ENCODE measurements at regions not wholly inside any gene's neighbourhood (a gene's known extent, or its start where the extent isn't known, plus 50 kb on each side); places are given as distances from the start of the nearest gene placed in this dataset.

GRCh38 chr9:107548298-107549142 is 59.0 kb upstream of the KLF4 start:
- H3K4me2 ChIP-seq (ENCODE audit: low read length), result peak overlapping the region; percentile 73
- H2AFZ ChIP-seq (ENCODE audit: low read length), result peak overlapping the region; percentile 66
- peaks cover 4% of the 10 kb centered on the region for H3F3A ChIP-seq (ENCODE audit: low read length, unreplicated experiment)
- H3K4me3 ChIP-seq (ENCODE audit: low read length), result peak overlapping the region; percentile 45; the same call in 1 of the 2 replicates
- peak overlapping the region; percentile 45 for H3K9ac ChIP-seq (ENCODE audit: low read length)
- H3K9me3 ChIP-seq (ENCODE audit: low read length), result no peaks in the 10 kb centered on the region
- peaks cover 19% of the 10 kb centered on the region for H3K4me1 ChIP-seq (ENCODE audit: insufficient read depth, low read length)
- peak overlapping the region; percentile 92 for H3K27ac ChIP-seq (ENCODE audit: low read length)
- POLR2A ChIA-PET (ENCODE audit: unreplicated experiment), result no interaction called here
- no peak for TF ChIP-seq EZH2phosphoT487 (IDR thresholded peaks at IDR 0.05; ENCODE audit: borderline replicate concordance, low read length)
- CTCF ChIA-PET, result no interaction called here
- ATAC-seq (peak; percentile 87), DNase-seq (peak; percentile 89)
- no peaks in the 10 kb centered on the region for H3K79me2 ChIP-seq (ENCODE audit: low read length)
- H3K27me3 ChIP-seq (ENCODE audit: low read length), result no peaks in the 10 kb centered on the region
- H3K9me2 ChIP-seq (replicated peaks; ENCODE audit: low read length), result no peaks in the 10 kb centered on the region
- BruUV-seq (replicated peaks), result TSS peak; percentile 98
- no peaks in the 10 kb centered on the region for H4K20me1 ChIP-seq (ENCODE audit: low read length)
- H3K36me3 ChIP-seq (ENCODE audit: low read depth, low read length), result no peaks in the 10 kb centered on the region
- intact Hi-C loops (cut with micrococcal nuclease), result loop anchor here (1.0 to 5.0 kb wide), 3 partner anchors 56 to 190 kb away; no protein-coding TSS in a partner anchor

DNA sequence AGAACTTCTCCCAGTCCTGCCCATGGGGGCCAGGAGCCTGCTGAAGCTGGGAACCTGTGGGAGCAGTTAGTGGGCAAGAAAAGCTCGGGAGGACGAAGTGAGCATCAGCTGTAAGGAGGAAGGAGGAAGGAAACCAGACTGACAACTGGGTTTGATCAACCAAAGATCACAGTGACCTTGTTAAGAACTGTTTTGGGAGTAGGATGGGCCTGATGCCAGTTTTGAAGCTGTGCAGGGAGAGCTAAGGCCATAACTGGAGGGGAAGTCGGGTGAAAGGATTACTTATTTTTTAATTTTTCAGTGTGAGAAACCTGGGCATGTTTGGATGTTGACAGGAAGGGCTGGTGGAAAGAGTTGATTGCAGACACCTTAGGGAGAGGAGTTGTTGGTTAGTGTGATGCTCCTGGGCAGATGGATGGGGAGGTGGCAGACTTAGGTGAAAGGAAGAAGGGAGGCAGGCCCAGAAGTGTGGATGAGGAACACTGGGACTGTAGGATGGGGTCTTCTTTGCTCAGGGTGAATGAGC is 58.3 kb upstream of the KLF4 start:
- Histone ChIP-seq H4K20me1 (ENCODE audit: low read length) (no peaks in the 10 kb centered on the region), H3K4me3 (ENCODE audit: low read length) (no peak overlapping the region), H3K27me3 (ENCODE audit: low read length) (no peaks in the 10 kb centered on the region), H3K79me2 (ENCODE audit: low read length) (no peaks in the 10 kb centered on the region), H3K4me2 (ENCODE audit: low read length) (peak overlapping the region; percentile 73), H3K4me1 (ENCODE audit: insufficient read depth, low read length) (peaks cover 19% of the 10 kb centered on the region), H3K36me3 (ENCODE audit: low read depth, low read length) (no peaks in the 10 kb centered on the region), H2AFZ (ENCODE audit: low read length) (peak overlapping the region; percentile 40), H3K9me2 (replicated peaks; ENCODE audit: low read length) (no peaks in the 10 kb centered on the region), H3K27ac (ENCODE audit: low read length) (peak overlapping the region; percentile 92), H3K9me3 (ENCODE audit: low read length) (no peaks in the 10 kb centered on the region), H3F3A (ENCODE audit: low read length, unreplicated experiment) (peaks cover 4% of the 10 kb centered on the region), H3K9ac (ENCODE audit: low read length) (peak overlapping the region; percentile 45)
- ATAC-seq (peak; percentile 23), DNase-seq (no peak)
- no peak for TF ChIP-seq EZH2phosphoT487 (IDR thresholded peaks at IDR 0.05; ENCODE audit: borderline replicate concordance, low read length)
- no peak for TF ChIP-seq EZH2 (IDR thresholded peaks at IDR 0.05; ENCODE audit: low read length, unreplicated experiment)
- TF ChIP-seq, protein P1, sequence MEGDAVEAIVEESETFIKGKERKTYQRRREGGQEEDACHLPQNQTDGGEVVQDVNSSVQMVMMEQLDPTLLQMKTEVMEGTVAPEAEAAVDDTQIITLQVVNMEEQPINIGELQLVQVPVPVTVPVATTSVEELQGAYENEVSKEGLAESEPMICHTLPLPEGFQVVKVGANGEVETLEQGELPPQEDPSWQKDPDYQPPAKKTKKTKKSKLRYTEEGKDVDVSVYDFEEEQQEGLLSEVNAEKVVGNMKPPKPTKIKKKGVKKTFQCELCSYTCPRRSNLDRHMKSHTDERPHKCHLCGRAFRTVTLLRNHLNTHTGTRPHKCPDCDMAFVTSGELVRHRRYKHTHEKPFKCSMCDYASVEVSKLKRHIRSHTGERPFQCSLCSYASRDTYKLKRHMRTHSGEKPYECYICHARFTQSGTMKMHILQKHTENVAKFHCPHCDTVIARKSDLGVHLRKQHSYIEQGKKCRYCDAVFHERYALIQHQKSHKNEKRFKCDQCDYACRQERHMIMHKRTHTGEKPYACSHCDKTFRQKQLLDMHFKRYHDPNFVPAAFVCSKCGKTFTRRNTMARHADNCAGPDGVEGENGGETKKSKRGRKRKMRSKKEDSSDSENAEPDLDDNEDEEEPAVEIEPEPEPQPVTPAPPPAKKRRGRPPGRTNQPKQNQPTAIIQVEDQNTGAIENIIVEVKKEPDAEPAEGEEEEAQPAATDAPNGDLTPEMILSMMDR (conservative IDR thresholded peaks at IDR 0.05; ENCODE audit: low read depth, low read length), result no peak
- intact Hi-C loops (cut with micrococcal nuclease), result loop anchor here (1.0 to 5.0 kb wide), 3 partner anchors 56 to 191 kb away; no protein-coding TSS in a partner anchor
- TSS peak; percentile 86 for BruUV-seq (replicated peaks)
- CTCF ChIA-PET, result no interaction called here
- POLR2A ChIA-PET (ENCODE audit: unreplicated experiment), result no interaction called here

DNA sequence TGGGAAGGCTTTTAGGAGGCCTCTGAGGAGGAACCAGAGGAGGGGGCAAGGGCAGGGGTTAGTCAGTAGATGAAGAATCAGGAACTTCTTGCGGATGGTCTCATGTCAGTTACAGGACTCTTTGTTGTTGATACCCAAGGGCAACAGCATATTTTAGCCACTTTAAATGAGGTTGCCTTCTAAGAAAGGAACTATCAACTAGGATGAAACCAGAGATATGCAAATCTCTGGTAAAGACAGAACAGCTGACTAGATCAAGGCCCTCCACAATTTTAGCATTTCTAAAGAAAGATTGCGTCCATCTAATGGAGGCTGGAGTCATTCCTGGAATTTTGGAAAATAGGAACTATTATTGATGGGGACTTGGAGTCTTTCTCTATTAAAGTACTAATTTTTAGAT is 57.7 kb upstream of the KLF4 start:
- H3K36me3 ChIP-seq (ENCODE audit: low read depth, low read length), result no peaks in the 10 kb centered on the region
- H4K20me1 ChIP-seq (ENCODE audit: low read length), result no peaks in the 10 kb centered on the region
- POLR2A ChIA-PET (ENCODE audit: unreplicated experiment), result no interaction called here
- BruUV-seq (replicated peaks), result no TSS peak
- no peak overlapping the region for H3K4me3 ChIP-seq (ENCODE audit: low read length)
- no peaks in the 10 kb centered on the region for H3K27me3 ChIP-seq (ENCODE audit: low read length)
- no peak for TF ChIP-seq EZH2 (IDR thresholded peaks at IDR 0.05; ENCODE audit: low read length, unreplicated experiment)
- TF ChIP-seq EZH2phosphoT487 (IDR thresholded peaks at IDR 0.05; ENCODE audit: borderline replicate concordance, low read length), result no peak
- TF ChIP-seq, protein P1 (conservative IDR thresholded peaks at IDR 0.05; ENCODE audit: low read depth, low read length), result no peak
- peaks cover 19% of the 10 kb centered on the region for H3K4me1 ChIP-seq (ENCODE audit: insufficient read depth, low read length)
- no peaks in the 10 kb centered on the region for H3K9me2 ChIP-seq (replicated peaks; ENCODE audit: low read length)
- DNase-seq, result no peak
- no peak overlapping the region for H2AFZ ChIP-seq (ENCODE audit: low read length)
- H3K4me2 ChIP-seq (ENCODE audit: low read length), result no peak overlapping the region
- H3K79me2 ChIP-seq (ENCODE audit: low read length), result no peaks in the 10 kb centered on the region
- no peak overlapping the region for H3K9ac ChIP-seq (ENCODE audit: low read length)
- CTCF ChIA-PET, result interaction anchor here (0.6 kb wide), 1 partner anchor 468 kb away, joined by 4 read pairs; no protein-coding TSS in a partner anchor
- no peak for ATAC-seq
- H3K9me3 ChIP-seq (ENCODE audit: low read length), result no peaks in the 10 kb centered on the region
- intact Hi-C loops (cut with micrococcal nuclease), result loop anchor here (5.0 kb wide), 1 partner anchor 55 kb away; no protein-coding TSS in a partner anchor
- no peak overlapping the region for H3K27ac ChIP-seq (ENCODE audit: low read length)
- peaks cover 4% of the 10 kb centered on the region for H3F3A ChIP-seq (ENCODE audit: low read length, unreplicated experiment)
